ENCODE measurements at regions not wholly inside any gene's neighbourhood (a gene's known extent, or its start where the extent isn't known, plus 50 kb on each side); places are given as distances from the start of the nearest gene placed in this dataset.
A peak's percentile ranks its signal among the peaks of the same experiment; 100 is the strongest.

DNA sequence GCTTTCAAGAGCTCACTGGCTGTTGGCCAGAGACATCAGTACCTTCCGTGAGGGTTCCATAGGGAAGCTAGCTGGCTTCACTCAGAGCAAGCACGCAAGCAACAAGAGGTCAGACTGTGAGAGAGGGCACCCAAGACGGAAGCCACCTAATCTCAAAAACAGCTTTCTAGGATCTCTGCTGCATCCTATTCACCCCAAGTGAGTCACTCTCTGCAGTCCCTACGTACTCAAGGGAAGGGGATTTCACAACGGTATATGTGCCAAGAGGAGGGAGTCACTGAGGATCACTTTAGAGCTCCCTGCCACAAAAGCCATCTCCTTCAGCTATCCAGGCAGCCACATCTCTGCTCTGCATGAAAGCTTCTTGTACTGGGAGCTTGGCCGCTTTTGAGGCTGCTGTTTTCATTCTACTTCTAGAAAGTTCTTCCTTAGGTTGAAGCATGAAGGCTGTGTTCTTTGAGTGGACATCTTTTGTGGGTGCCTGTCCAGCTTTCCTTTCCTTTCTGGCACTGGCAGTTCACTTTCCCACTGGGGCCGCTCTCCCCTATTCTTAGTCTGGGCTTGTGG lies 249.5 kb downstream of the MAN2A1 start:
- DNase-seq (ENCODE audit: low read depth in 1 of 2, low spot score in 2 of 2): no peak
- no peak for TF ChIP-seq ATF3 (IDR thresholded peaks at IDR 0.05; ENCODE audit: insufficient read depth, low read depth, low read length)
- TF ChIP-seq TEAD4 (IDR thresholded peaks at IDR 0.05; ENCODE audit: low read depth, low read length): no peak
- TF ChIP-seq, protein P1, sequence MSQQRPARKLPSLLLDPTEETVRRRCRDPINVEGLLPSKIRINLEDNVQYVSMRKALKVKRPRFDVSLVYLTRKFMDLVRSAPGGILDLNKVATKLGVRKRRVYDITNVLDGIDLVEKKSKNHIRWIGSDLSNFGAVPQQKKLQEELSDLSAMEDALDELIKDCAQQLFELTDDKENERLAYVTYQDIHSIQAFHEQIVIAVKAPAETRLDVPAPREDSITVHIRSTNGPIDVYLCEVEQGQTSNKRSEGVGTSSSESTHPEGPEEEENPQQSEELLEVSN (IDR thresholded peaks at IDR 0.05): no peak
- no peak for TF ChIP-seq SP4 (IDR thresholded peaks at IDR 0.05; ENCODE audit: low read length)
- TF ChIP-seq BACH1 (IDR thresholded peaks at IDR 0.05; ENCODE audit: low read length): no peak
- TF ChIP-seq CBX5 (IDR thresholded peaks at IDR 0.05; ENCODE audit: low read depth, low read length): no peak
- no peak for TF ChIP-seq SRF (IDR thresholded peaks at IDR 0.05; ENCODE audit: low read depth, low read length)
- TF ChIP-seq, protein P2, sequence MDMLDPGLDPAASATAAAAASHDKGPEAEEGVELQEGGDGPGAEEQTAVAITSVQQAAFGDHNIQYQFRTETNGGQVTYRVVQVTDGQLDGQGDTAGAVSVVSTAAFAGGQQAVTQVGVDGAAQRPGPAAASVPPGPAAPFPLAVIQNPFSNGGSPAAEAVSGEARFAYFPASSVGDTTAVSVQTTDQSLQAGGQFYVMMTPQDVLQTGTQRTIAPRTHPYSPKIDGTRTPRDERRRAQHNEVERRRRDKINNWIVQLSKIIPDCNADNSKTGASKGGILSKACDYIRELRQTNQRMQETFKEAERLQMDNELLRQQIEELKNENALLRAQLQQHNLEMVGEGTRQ (IDR thresholded peaks at IDR 0.05; ENCODE audit: low read length): no peak
- no peak for TF ChIP-seq POLR2AphosphoS5 (IDR thresholded peaks at IDR 0.05; ENCODE audit: low read depth, low read length)
- no peak for TF ChIP-seq NANOG (IDR thresholded peaks at IDR 0.05; ENCODE audit: insufficient read depth, low read depth, low read length, poor library complexity, severe bottlenecking)
- no peak for TF ChIP-seq EGR1 (IDR thresholded peaks at IDR 0.05; ENCODE audit: borderline replicate concordance, low read depth, low read length)
- TF ChIP-seq SP1 (IDR thresholded peaks at IDR 0.05; ENCODE audit: low read depth, low read length): no peak
- TF ChIP-seq BRCA1 (IDR thresholded peaks at IDR 0.05; ENCODE audit: low read depth, low read length): no peak

More for the DNA sequence above, 249.5 kb downstream of the MAN2A1 start:
- Histone ChIP-seq H3K36me3 (ENCODE audit: control insufficient read depth in 2 of 4, insufficient read depth in 4 of 4, low read length in 3 of 4) (no peaks in the 10 kb centered on the region), H3K4ac (replicated peaks; ENCODE audit: insufficient read length, low read depth, low read length) (no peak overlapping the region), H2BK12ac (ENCODE audit: low read depth, low read length) (no peak overlapping the region), H4K5ac (ENCODE audit: insufficient read length, low read depth, low read length) (no peak overlapping the region), H3K4me1 (replicated peaks in 1 of 4; ENCODE audit: control insufficient read depth in 3 of 4, insufficient read depth in 4 of 4, low read length in 3 of 4) (no peaks in the 10 kb centered on the region), H3K23me2 (ENCODE audit: low read depth, low read length) (no peaks in the 10 kb centered on the region), H3K9me3 (ENCODE audit: insufficient read depth in 2 of 2, low read depth in 1 of 2, low read length in 1 of 2) (peaks cover 0 to 5% of the 10 kb centered on the region in 2 experiments; a peak in 1 of 4 replicates), H3K18ac (ENCODE audit: extremely low read depth, low read length) (no peak overlapping the region), H4K8ac (ENCODE audit: extremely low read depth, insufficient read depth, low read length) (no peak overlapping the region), H3K14ac (ENCODE audit: insufficient read length) (no peak overlapping the region), H2AK5ac (ENCODE audit: low read depth, low read length) (no peak overlapping the region), H3K23ac (ENCODE audit: insufficient read length) (no peak overlapping the region), H3K27ac (ENCODE audit: low read depth, low read length) (no peak overlapping the region), H4K20me1 (replicated peaks in 1 of 2; ENCODE audit: control insufficient read depth in 1 of 2, insufficient read depth in 2 of 2, low read length in 2 of 2) (no peaks in the 10 kb centered on the region), H3K27me3 (replicated peaks in 1 of 4; ENCODE audit: control insufficient read depth in 3 of 4, extremely low read depth in 1 of 4, insufficient read depth in 3 of 4, low read length in 3 of 4) (no peaks in the 10 kb centered on the region), H2AFZ (ENCODE audit: low read length) (0 out of 2 replicates have a peak overlapping the region, but pooled peaks have one; percentile 16), H3K79me1 (ENCODE audit: low read depth, low read length) (no peaks in the 10 kb centered on the region), H2BK20ac (ENCODE audit: low read length) (no peak overlapping the region), H2BK5ac (ENCODE audit: low read depth, low read length) (no peak overlapping the region), H2BK120ac (replicated peaks; ENCODE audit: low read depth, low read length) (no peak overlapping the region), H3K4me3 (ENCODE audit: extremely low read depth in 1 of 4, insufficient read depth in 2 of 4, low read depth in 3 of 4, low read length in 4 of 4) (no peak overlapping the region), H2BK15ac (ENCODE audit: low read length) (no peak overlapping the region), H4K91ac (replicated peaks; ENCODE audit: insufficient read length, low read length) (no peak overlapping the region), H3K9ac (replicated peaks in 1 of 4; ENCODE audit: extremely low read depth in 1 of 4, low read depth in 3 of 4, low read length in 3 of 4) (no peak overlapping the region), H3K56ac (replicated peaks; ENCODE audit: insufficient read length, low read depth, low read length) (no peak overlapping the region), H3K4me2 (ENCODE audit: insufficient read depth in 1 of 2, low read depth in 2 of 2, low read length in 2 of 2) (no peak overlapping the region), H3K79me2 (ENCODE audit: control insufficient read depth in 1 of 2, insufficient read depth in 2 of 2, low read length in 2 of 2) (no peaks in the 10 kb centered on the region)
- no peak for FAIRE-seq
- 87% methylated on average over 7 of the region's 7 CpGs; no CpG with 5 or more reads in 1 of the 2 experiments for WGBS, 2 experiments (ENCODE audit: extremely low coverage in 1 of 2, insufficient coverage in 1 of 2, insufficient read length in 1 of 2, insufficient replicate concordance in 2 of 2, low coverage in 1 of 2, low lambda C conversion rate in 2 of 2, missing lambda C conversion rate in 1 of 2)
- POLR2A ChIA-PET (ENCODE audit: partially characterized antibody): no interaction called here
- CTCF ChIA-PET (ENCODE audit: partially characterized antibody): interaction anchor here (1.4 kb wide), 1 partner anchor 9 kb away, joined by 5 read pairs; no protein-coding TSS in a partner anchor
